HCT116 (cell line): ENCODE measurements at regions not wholly inside any gene's neighbourhood (a gene's known extent, or its start where the extent isn't known, plus 50 kb on each side); places are given as distances from the start of the nearest gene placed in this dataset.

ENCODE experiments used
- POLR2A ChIP-seq: IDR thresholded peaks from 2 replicates; pipeline ENCODE4 v1.7.0; 2011; ENCODE audit warnings: borderline replicate concordance; ENCODE audit not compliant: insufficient read depth, insufficient read length; ENCODE audit errors: extremely low read depth
- TF ChIP-seq, protein P1 (sequence below), 3 experiments: fragments of 200-600 bp in 1 of 3; sonication (generic) in 1 of 3; IDR thresholded peaks in 2 of 3; conservative IDR thresholded peaks in 1 of 3; 2 replicates each; pipeline ENCODE4 v1.5.1; 2012 to 2017; ENCODE audit warnings: low read depth in 2 of 3, low read length in 2 of 3, antibody characterized with exemption in 1 of 3, borderline replicate concordance in 1 of 3, control low read depth in 1 of 3, mild to moderate bottlenecking in 1 of 3, mixed read lengths in 1 of 3, mixed run types in 1 of 3, moderate library complexity in 1 of 3; ENCODE audit not compliant: insufficient read depth in 1 of 3

DNA sequence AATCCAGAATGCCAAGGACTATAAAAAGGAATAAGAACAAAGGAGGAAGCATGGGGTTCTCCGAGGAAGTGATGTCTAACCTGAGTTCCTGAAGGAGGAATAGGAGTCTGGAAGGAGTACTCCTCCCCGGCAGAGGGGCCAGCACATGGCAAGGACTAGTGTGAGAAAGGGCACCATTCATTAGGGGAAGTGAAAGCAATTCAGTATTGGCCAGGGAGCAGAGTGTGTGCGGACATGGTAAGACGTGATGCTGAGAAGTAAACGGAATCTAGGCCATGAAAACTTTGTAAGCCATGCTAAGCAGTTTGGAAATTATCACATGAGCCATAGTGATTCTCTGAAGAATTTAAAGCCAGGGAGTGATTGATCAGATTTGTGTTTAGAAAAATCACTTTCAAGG is 218.9 kb upstream of the PRDM1 start:
- TF ChIP-seq, protein P1, sequence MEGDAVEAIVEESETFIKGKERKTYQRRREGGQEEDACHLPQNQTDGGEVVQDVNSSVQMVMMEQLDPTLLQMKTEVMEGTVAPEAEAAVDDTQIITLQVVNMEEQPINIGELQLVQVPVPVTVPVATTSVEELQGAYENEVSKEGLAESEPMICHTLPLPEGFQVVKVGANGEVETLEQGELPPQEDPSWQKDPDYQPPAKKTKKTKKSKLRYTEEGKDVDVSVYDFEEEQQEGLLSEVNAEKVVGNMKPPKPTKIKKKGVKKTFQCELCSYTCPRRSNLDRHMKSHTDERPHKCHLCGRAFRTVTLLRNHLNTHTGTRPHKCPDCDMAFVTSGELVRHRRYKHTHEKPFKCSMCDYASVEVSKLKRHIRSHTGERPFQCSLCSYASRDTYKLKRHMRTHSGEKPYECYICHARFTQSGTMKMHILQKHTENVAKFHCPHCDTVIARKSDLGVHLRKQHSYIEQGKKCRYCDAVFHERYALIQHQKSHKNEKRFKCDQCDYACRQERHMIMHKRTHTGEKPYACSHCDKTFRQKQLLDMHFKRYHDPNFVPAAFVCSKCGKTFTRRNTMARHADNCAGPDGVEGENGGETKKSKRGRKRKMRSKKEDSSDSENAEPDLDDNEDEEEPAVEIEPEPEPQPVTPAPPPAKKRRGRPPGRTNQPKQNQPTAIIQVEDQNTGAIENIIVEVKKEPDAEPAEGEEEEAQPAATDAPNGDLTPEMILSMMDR (IDR thresholded peaks at IDR 0.05 in 2 of 3, conservative IDR thresholded peaks at IDR 0.05 in 1 of 3; ENCODE audit: borderline replicate concordance in 1 of 3, insufficient read depth in 1 of 3, low read depth in 2 of 3, low read length in 2 of 3) = no peak
- TF ChIP-seq POLR2A = no peak
